HG03159 (cell line): ENCODE measurements at regions not wholly inside any gene's neighbourhood (a gene's known extent, or its start where the extent isn't known, plus 50 kb on each side); places are given as distances from the start of the nearest gene placed in this dataset.
"Not testable (repeated sequence)": the region's sequence is repeated elsewhere in the genome, so short reads cannot be mapped to it uniquely, and the experiment has no call there.

Experiments used
- ATAC-seq: cut with Tn5 transposase; IDR thresholded peaks from one replicate; pipeline ENCODE4 v1.9.1; 2021; ENCODE audit warnings: mild to moderate bottlenecking, moderate library complexity; ENCODE audit not compliant: unreplicated experiment

- ATAC-seq, result not testable (repeated sequence)
Measured at GRCh38 chr1:120465900-120466299, 51.1 kb downstream of the NBPF8 start.

- ATAC-seq, result not testable (repeated sequence)
Measured at GRCh38 chr1:120477663-120478062, 62.8 kb downstream of the NBPF8 start.

- ATAC-seq, result not testable (repeated sequence)
Measured at GRCh38 chr1:120478400-120478799, 63.6 kb downstream of the NBPF8 start.

GRCh38 chr1:120487542-120487941 is 72.7 kb downstream of the NBPF8 start:
- ATAC-seq, result not testable (repeated sequence)

GRCh38 chr1:120489217-120489616 is 74.4 kb downstream of the NBPF8 start:
- ATAC-seq, result not testable (repeated sequence)

- not testable (repeated sequence) for ATAC-seq
Measured at GRCh38 chr1:120497145-120497544, 82.3 kb downstream of the NBPF8 start.

- ATAC-seq, result not testable (repeated sequence)
Measured at GRCh38 chr1:120503284-120503683, 88.4 kb downstream of the NBPF8 start.

GRCh38 chr1:120506352-120506751 is 91.5 kb downstream of the NBPF8 start:
- ATAC-seq, result not testable (repeated sequence)

GRCh38 chr1:120508351-120508750 is 93.5 kb downstream of the NBPF8 start:
- not testable (repeated sequence) for ATAC-seq

GRCh38 chr1:120509258-120509657 is 94.4 kb downstream of the NBPF8 start:
- ATAC-seq, result not testable (repeated sequence)

- not testable (repeated sequence) for ATAC-seq
Measured at GRCh38 chr1:120513099-120513498, 98.3 kb downstream of the NBPF8 start.

GRCh38 chr1:120513531-120513930 is 98.7 kb downstream of the NBPF8 start:
- not testable (repeated sequence) for ATAC-seq

GRCh38 chr1:120519196-120519595 is 104.4 kb downstream of the NBPF8 start:
- ATAC-seq, result not testable (repeated sequence)

GRCh38 chr1:120524416-120524815 is 109.6 kb downstream of the NBPF8 start:
- ATAC-seq, result not testable (repeated sequence)

GRCh38 chr1:120525386-120525785 is 110.6 kb downstream of the NBPF8 start:
- ATAC-seq, result not testable (repeated sequence)

GRCh38 chr1:120529475-120530089 is 114.7 kb downstream of the NBPF8 start:
- not testable (repeated sequence) for ATAC-seq

GRCh38 chr1:120531455-120531854 is 116.6 kb downstream of the NBPF8 start:
- not testable (repeated sequence) for ATAC-seq

- peak; percentile 74 for ATAC-seq
Measured at GRCh38 chr1:120534361-120535047, 119.7 kb downstream of the NBPF8 start.

GRCh38 chr1:120535052-120535451 is 120.2 kb downstream of the NBPF8 start:
- peak; percentile 70 for ATAC-seq

GRCh38 chr1:120541394-120541793 is 126.6 kb downstream of the NBPF8 start:
- not testable (repeated sequence) for ATAC-seq

GRCh38 chr1:120542365-120542764 is 127.5 kb downstream of the NBPF8 start:
- not testable (repeated sequence) for ATAC-seq

GRCh38 chr1:120542940-120543339 is 128.1 kb downstream of the NBPF8 start:
- ATAC-seq, result not testable (repeated sequence)
